IPS-18a (cell line): ENCODE measurements at regions not wholly inside any gene's neighbourhood (a gene's known extent, or its start where the extent isn't known, plus 50 kb on each side); places are given as distances from the start of the nearest gene placed in this dataset.

Source experiments
- H3K27ac ChIP-seq: one replicate; pipeline ENCODE4 v1.5.1; 2013; ENCODE audit warnings: low read length
- H3K27me3 ChIP-seq: one replicate; pipeline ENCODE4 v1.6.1; 2013; ENCODE audit warnings: mild to moderate bottlenecking, low read length; ENCODE audit not compliant: control insufficient read depth, insufficient read depth
- H3K36me3 ChIP-seq: one replicate; pipeline ENCODE4 v1.6.1; 2013; ENCODE audit warnings: low read depth, low read length; ENCODE audit not compliant: control insufficient read depth
- H3K4me1 ChIP-seq: one replicate; pipeline ENCODE4 v1.6.1; 2013; ENCODE audit warnings: low read depth, low read length; ENCODE audit not compliant: control insufficient read depth
- H3K4me3 ChIP-seq: one replicate; pipeline ENCODE4 v1.5.1; 2013; ENCODE audit warnings: low read length
- H3K9ac ChIP-seq: one replicate; pipeline ENCODE4 v1.6.1; 2013; ENCODE audit warnings: mild to moderate bottlenecking, low read length, moderate library complexity
- H3K9me3 ChIP-seq: one replicate; pipeline ENCODE4 v1.6.1; 2013; ENCODE audit warnings: low read depth, low read length; ENCODE audit not compliant: control insufficient read depth

- H3K4me1 ChIP-seq, result peaks cover 5% of the 10 kb centered on the region
- H3K36me3 ChIP-seq, result no peaks in the 10 kb centered on the region
- H3K9ac ChIP-seq, result no peak overlapping the region
- no peak overlapping the region for H3K27ac ChIP-seq
- H3K9me3 ChIP-seq, result no peaks in the 10 kb centered on the region
- no peak overlapping the region for H3K4me3 ChIP-seq
- H3K27me3 ChIP-seq, result no peaks in the 10 kb centered on the region
Observed at GRCh38 chr17:73743518-73744201, 99.4 kb upstream of the SDK2 start.

- H3K36me3 ChIP-seq, result no peaks in the 10 kb centered on the region
- H3K9ac ChIP-seq, result no peak overlapping the region
- H3K27me3 ChIP-seq, result no peaks in the 10 kb centered on the region
- peaks cover 5% of the 10 kb centered on the region for H3K4me1 ChIP-seq
- H3K9me3 ChIP-seq, result no peaks in the 10 kb centered on the region
- H3K27ac ChIP-seq, result no peak overlapping the region
- no peak overlapping the region for H3K4me3 ChIP-seq
Observed at GRCh38 chr17:73744411-73744810, 100.2 kb upstream of the SDK2 start.

GRCh38 chr17:73746314-73747073, 102.2 kb upstream of the SDK2 start:
- no peaks in the 10 kb centered on the region for H3K9me3 ChIP-seq
- H3K27me3 ChIP-seq, result no peaks in the 10 kb centered on the region
- no peaks in the 10 kb centered on the region for H3K36me3 ChIP-seq
- H3K27ac ChIP-seq, result no peak overlapping the region
- no peak overlapping the region for H3K4me3 ChIP-seq
- H3K9ac ChIP-seq, result no peak overlapping the region
- H3K4me1 ChIP-seq, result peaks cover 5% of the 10 kb centered on the region

GRCh38 chr17:73747221-73748002, 103.2 kb upstream of the SDK2 start:
- Histone ChIP-seq H3K36me3 (no peaks in the 10 kb centered on the region), H3K27ac (no peak overlapping the region), H3K9me3 (no peaks in the 10 kb centered on the region), H3K4me3 (no peak overlapping the region), H3K4me1 (peaks cover 5% of the 10 kb centered on the region), H3K27me3 (no peaks in the 10 kb centered on the region), H3K9ac (no peak overlapping the region)

- no peaks in the 10 kb centered on the region for H3K27me3 ChIP-seq
- no peaks in the 10 kb centered on the region for H3K9me3 ChIP-seq
- H3K27ac ChIP-seq, result no peak overlapping the region
- no peaks in the 10 kb centered on the region for H3K4me1 ChIP-seq
- no peak overlapping the region for H3K4me3 ChIP-seq
- no peaks in the 10 kb centered on the region for H3K36me3 ChIP-seq
- no peak overlapping the region for H3K9ac ChIP-seq
Observed at GRCh38 chr17:73748508-73748907, 104.3 kb upstream of the SDK2 start.

GRCh38 chr17:73749337-73749823, 105.1 kb upstream of the SDK2 start:
- Histone ChIP-seq H3K27ac (no peak overlapping the region), H3K4me1 (no peaks in the 10 kb centered on the region), H3K9me3 (no peaks in the 10 kb centered on the region), H3K36me3 (no peaks in the 10 kb centered on the region), H3K27me3 (no peaks in the 10 kb centered on the region), H3K9ac (no peak overlapping the region), H3K4me3 (no peak overlapping the region)

- Histone ChIP-seq H3K4me1 (no peaks in the 10 kb centered on the region), H3K9ac (no peak overlapping the region), H3K27ac (no peak overlapping the region), H3K27me3 (no peaks in the 10 kb centered on the region), H3K9me3 (no peaks in the 10 kb centered on the region), H3K36me3 (no peaks in the 10 kb centered on the region), H3K4me3 (no peak overlapping the region)
Observed at GRCh38 chr17:73749928-73750605, 105.8 kb upstream of the SDK2 start.

- Histone ChIP-seq H3K27me3 (no peaks in the 10 kb centered on the region), H3K4me3 (no peak overlapping the region), H3K27ac (no peak overlapping the region), H3K36me3 (no peaks in the 10 kb centered on the region), H3K9me3 (no peaks in the 10 kb centered on the region), H3K4me1 (no peaks in the 10 kb centered on the region), H3K9ac (no peak overlapping the region)
Observed at GRCh38 chr17:73750975-73751374, 106.7 kb upstream of the SDK2 start.

GRCh38 chr17:73753751-73754496, 109.7 kb upstream of the SDK2 start:
- Histone ChIP-seq H3K36me3 (no peaks in the 10 kb centered on the region), H3K27me3 (no peaks in the 10 kb centered on the region)

GRCh38 chr17:73754886-73755400, 110.7 kb upstream of the SDK2 start:
- H3K27me3 ChIP-seq, result no peaks in the 10 kb centered on the region

More at GRCh38 chr17:73753751-73754496, 109.7 kb upstream of the SDK2 start:
- H3K9me3 ChIP-seq, result no peaks in the 10 kb centered on the region
- no peak overlapping the region for H3K4me3 ChIP-seq
- peaks cover under 1% of the 10 kb centered on the region for H3K4me1 ChIP-seq
- H3K27ac ChIP-seq, result no peak overlapping the region
- no peak overlapping the region for H3K9ac ChIP-seq

More at GRCh38 chr17:73754886-73755400, 110.7 kb upstream of the SDK2 start:
- H3K4me1 ChIP-seq, result peaks cover 9% of the 10 kb centered on the region
- no peaks in the 10 kb centered on the region for H3K36me3 ChIP-seq
- H3K27ac ChIP-seq, result no peak overlapping the region
- no peak overlapping the region for H3K9ac ChIP-seq
- no peaks in the 10 kb centered on the region for H3K9me3 ChIP-seq
- H3K4me3 ChIP-seq, result no peak overlapping the region
